Right renal cortex interstitium (tissue), 3 donors: ENCODE measurements at regions not wholly inside any gene's neighbourhood (a gene's known extent, or its start where the extent isn't known, plus 50 kb on each side); places are given as distances from the start of the nearest gene placed in this dataset.

Experiments used
- DNase-seq, 3 donors: peaks; one replicate each; pipeline ENCODE4 v3.0.0-alpha.2; 2013; ENCODE audit warnings: low read depth in 3 of 3, low spot score in 2 of 3

- DNase-seq: no peak
These were observed 371.7 kb downstream of the TNS1 start for GRCh38 chr2:217631115-217631514.

DNA sequence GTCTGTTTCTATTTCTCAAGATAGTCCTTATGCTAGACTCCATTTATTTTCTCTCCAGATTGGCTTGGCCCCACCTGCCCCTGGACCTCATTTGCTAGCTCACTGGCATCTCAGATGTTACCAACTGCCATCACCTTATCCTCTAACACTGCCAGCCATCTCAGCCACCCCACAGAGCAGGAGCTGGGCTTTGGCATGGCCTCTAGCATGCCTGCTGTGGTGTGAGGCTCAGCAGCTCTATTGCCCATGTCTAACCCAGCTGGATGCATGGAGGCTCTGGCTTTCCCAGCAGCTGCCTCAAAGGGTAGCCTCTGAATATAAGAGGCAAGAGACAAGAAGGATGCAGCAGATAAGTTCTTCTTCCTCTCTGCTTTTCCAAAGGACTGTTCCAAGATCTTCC lies 373.4 kb downstream of the TNS1 start:
- no peak for DNase-seq

- DNase-seq: no peak
These were observed 374.7 kb downstream of the TNS1 start for GRCh38 chr2:217628061-217628460.

DNA sequence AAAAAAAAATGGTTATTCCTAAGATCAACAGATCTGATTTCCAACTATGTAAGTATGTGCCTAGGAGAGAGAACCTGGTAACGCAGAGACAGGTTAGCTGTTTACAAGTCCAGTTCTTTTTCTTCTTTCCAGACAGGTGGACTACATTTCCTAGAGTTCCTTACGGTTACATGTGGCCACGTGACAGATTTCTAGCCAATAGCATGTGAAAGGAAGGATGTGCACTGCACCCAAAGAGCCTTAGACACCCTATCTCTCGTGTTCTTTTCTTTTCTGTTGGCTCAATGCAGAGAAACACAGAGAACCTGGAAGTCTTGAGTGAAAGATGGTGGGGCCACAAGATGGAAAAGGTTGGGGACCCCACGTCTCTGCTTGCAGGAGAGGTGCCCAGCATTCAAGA lies 375.9 kb downstream of the TNS1 start:
- no peak for DNase-seq

DNA sequence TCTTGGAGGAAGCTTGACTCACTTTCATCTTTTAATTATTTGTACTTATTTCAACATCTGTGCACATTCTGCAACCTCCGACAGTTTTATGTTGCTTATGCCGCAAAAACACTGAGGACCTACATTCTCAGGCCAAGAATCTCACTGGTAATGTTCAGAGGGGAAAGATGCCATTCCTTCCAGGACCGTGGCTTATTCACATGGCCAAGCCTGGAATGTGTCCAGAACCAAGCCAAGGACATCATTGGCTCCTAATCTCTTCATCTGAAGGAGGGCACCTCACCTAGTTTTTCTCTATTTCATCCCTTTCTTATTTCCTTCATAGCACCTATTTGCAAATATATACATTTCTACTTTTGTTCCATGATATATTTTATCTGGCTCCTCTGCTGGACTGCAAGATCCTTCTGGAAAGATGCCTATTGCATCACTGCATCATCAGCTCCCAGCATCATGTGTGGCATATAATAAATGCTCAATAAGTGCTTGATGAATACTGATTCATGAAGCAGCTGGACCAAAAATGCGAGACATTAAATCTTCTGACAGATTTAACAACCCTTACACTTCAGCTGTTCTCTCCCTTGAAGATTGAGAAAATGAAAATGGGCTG lies 377.1 kb downstream of the TNS1 start:
- peak in 1 of 3 donors; percentile 49 for DNase-seq

DNA sequence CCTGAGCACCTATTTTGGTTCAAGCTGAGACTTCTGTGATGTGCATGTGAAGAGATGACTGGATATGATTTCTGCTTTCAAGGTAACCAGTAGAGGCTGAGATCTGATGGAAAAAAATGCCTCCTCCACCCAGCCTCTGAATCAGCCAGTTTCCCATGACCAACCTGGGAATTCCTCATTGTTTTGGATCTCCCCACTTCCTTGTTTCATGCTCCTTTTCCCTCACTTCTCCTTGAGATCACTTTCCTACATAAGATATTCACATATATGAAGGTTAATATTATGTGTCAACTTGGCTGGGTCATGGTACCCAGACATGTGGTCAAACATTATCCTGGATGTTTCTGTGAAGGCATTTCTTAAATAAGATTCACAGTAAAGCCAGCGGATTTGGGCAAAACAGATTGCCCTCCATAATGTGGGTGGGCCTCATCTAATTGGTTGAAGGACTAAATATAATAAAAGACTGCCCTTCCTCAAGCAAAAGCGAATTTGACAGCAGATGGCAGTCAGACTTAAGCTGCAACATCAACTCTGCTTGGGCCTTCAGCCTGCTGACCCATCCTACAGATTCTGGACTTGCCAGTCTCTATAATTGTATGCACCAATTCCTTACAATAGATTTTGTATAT lies 379.4 kb downstream of the TNS1 start:
- no peak for DNase-seq

DNA sequence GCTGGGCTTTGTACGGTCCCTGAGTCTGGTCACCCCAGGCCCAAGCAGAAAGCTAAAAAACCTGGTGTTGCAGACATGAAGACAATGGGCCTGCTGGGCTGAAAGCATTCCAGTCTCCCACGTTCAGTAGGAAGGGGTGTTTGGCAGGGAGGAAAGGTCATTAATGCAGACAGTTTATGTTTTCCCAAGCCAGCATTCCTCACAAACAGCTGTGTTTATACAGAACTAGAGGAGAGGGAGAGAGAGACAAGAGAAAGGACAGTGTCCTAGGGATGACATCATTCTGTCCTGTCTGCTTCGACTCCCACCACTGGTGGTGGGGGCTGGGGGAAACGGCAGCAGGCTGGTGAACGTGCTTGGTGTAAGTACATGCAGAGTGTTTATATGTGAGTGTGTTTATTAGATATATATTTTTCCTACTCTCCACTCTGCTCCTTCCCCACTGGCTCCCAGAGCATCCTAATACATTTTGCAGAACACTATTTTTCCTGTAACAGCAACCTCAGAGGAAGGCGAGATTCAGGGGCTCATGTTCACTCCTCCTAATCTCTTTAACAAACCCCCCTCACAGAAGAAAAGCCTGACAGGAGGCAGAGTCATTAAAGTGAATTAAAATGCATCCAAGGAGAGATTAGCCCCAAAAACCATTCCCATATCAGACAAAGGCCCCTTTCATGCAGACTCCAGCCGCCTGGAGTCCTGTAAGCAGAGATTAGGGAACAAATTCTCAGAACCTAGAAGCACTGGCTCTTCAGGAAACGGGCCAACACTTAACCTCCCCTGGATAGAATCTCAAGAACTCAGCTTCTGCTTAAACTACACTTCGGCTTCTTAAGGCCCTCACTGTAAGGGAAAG lies 380.4 kb downstream of the TNS1 start:
- DNase-seq: peak in 2 of 3 donors; percentile 64 to 78

- no peak for DNase-seq
These were observed 381.4 kb downstream of the TNS1 start for GRCh38 chr2:217621391-217621801.

DNA sequence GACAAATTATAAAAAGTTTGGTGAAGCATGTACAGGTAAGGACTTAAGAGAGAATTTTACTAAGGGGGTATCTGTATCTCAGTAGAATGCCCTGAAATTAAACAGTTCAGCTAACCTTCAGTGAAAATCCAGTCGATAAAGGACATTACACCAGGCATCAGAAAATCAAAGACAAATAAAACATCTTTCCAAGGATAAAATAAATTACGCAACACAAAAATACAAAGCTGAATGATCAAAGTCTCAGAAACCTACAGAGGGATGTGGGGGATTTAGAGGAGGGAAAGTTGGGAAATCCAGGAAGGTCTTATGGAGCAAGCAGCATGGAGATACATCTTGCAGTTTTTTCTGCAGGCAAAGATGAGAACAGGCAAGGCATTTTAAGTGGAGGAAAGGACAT lies 384.1 kb downstream of the TNS1 start:
- DNase-seq: no peak

- peak in 1 of 3 donors; percentile 56 for DNase-seq
These were observed 385.2 kb downstream of the TNS1 start for GRCh38 chr2:217617616-217618022.

DNA sequence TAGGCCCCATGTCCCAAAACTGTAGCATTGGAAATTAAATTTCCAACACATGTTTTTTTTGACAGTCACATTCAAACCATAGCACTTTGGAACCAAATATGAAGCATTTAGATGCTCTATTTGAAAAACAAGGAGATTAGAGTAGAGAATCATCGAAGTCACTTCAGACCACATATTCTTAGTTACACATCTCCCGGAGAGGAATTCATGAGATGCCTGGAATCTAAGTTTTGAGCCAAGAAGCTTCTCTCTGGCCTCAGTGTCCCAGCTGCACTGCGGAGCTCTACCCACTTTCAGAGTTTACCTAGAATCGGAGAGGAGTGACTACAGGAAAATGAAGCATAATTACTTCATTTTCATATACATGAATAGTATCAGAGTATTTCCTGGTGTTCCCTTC lies 385.9 kb downstream of the TNS1 start:
- no peak for DNase-seq

DNA sequence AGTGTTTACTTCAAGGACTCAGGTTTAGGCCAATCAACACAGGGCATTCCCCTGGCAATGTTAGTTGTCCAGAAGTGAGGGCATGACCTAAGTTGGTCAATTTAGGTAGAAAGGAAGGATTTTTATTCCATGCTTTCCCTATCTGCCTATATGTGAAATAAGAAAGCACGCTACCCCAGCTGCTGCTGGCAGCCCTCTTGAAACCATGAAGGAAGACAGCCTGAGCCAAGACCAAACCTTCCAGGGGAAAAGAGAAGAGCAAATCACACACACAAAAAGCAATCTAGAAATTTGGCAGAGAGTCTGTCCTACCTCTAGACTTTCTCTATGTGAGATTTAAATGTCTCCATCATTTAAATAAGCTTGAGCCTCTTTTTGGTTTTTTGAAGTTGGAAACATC lies 387.6 kb downstream of the TNS1 start:
- no peak for DNase-seq

GRCh38 chr2:217614498-217614897 lies 388.3 kb downstream of the TNS1 start:
- DNase-seq: no peak

DNA sequence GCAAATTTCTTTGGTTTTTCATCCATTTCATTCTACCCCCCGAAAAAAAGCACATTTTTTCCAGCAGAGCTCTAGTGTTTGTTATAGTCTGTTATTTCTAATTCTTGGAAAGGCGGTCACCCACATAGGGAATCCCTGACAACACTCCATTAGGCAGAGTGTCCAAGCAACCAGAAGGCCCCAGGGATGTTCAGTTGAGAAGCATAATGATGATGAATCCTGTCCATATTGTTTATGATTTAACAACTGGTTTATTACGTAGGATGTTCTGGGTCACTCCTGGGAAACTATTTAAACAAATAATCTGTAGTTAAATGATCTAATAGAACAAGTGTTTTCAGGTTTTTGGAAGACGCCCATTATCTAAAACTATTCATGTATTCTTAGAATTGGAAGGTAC lies 388.7 kb downstream of the TNS1 start:
- no peak for DNase-seq

DNA sequence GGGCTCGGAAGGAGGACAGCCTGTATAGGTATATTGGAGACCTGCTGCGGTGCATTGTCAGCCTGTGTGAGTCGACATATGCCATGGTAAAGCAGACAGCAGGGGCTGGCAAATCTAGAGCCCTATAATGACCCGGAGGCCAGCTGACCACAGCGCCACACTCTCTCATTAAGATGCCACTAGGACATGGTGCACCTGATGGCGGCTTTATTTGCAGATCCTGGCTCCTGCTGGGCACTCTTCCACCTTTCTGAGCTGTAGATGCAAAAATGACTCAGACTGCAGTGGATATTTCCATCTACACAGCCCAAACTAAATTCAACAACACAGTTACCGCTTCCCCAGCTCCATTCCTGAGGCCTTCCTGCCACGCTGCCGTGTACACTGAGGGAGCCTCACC lies 389.9 kb downstream of the TNS1 start:
- DNase-seq: no peak

DNA sequence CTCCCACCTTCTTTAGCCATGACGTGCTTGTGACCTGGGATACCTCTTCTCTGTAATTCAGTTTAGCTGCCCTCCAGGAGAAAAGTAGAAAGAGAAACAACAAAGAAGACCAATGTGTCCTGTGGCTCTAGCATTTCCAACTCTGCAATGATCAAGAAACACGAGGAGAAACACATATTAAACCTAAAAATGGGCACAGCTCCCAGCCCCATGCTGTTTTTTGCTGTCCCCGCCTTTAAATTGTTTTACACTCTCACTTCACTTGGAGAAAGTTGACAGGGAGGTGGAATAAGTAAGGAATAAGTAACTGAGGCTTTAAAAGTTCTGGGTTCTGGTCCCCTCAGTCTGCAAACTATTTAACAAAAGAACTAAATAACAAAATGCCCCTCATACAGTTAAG lies 390.6 kb downstream of the TNS1 start:
- no peak for DNase-seq

GRCh38 chr2:217611626-217612127 lies 391.1 kb downstream of the TNS1 start:
- no peak for DNase-seq

DNA sequence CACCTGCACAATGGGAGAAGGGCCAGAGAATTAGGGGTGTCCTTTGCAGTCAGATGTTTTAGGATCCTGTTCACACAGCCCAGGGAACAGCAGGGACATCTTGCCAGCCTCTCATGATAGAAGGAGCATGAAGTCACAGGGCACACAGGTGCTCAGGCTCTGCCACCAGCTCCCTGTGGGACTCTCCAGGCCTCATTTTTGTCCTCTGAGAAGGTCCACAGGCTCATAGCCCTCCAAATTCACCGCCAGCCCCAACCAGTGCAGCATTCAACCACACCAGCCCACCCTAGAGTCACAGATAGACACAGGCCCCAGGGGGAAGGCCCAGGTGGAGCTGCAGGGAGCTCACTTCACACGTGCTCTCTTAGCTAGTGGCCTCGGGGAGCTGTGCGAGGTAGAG lies 391.7 kb downstream of the TNS1 start:
- no peak for DNase-seq

DNA sequence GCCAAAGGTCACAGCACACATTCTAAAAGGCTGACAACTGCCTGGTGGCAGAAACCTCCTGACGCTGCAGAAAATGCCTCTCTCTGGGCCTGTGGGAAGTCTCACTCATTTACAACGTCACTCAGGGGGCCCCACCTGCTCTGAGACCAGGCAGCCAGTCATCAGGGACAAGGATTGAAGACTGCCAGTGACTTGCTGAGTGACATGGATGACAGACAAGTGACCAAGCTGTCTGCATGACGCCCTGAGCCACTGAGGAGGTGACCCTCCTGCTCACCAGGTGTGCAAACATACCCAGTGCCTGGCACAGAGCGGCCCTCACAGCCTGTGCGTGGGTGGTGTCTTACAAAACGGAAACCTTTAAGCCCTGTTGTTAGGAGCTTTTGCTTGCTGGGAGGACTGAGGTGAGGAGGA lies 392.4 kb downstream of the TNS1 start:
- DNase-seq: no peak

DNA sequence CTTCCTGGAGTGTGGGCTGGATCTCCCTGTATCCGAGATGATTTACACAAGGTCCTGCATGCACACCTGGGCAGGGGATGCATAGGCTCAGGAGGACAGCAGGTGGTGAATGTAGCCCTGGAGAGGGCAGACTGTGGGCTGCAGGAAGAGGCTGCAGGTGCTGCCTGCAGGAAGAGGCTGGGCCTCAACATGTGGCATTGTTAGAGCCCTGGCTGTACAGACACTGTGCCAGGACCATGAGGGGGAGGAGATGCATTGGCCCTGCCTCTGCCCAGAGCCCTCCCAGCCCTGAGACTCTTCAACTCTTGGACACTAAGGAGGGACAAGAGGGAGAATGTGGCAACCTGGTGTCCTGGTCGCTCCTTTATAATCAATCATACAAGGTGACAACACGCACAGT lies 392.8 kb downstream of the TNS1 start:
- no peak for DNase-seq

DNA sequence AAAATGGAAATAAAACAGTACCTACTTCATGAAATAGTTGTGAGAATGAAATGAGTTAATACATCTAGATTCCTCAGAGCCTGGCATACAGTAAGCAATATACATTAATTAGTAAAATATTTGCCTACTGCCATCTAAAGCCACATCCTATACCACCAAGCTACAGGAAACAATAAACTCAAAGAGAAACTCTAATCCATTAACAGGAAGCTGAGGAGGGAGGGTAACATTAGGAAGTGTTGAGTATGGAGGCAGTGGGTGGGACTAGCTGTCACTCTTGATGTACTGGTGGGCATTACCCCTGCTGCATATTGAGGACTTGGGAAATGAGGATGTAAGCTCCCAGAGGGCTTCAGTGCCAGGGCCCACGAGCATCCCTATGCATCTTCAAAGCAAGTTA lies 396.5 kb downstream of the TNS1 start:
- DNase-seq: no peak
